HPDE6-E6E7 (cell line): ENCODE measurements at regions not wholly inside any gene's neighbourhood (a gene's known extent, or its start where the extent isn't known, plus 50 kb on each side); places are given as distances from the start of the nearest gene placed in this dataset.
"Not testable (repeated sequence)": the region's sequence is repeated elsewhere in the genome, so short reads cannot be mapped to it uniquely, and the experiment has no call there.

Experiments used
- DNase-seq: peaks from one replicate; pipeline ENCODE4 v3.0.0; 2011; ENCODE audit warnings: missing footprints; ENCODE audit errors: extremely low spot score

GRCh38 chr16:29218649-29219048 is 187.9 kb downstream of the NPIPB11 start:
- not testable (repeated sequence) for DNase-seq

- not testable (repeated sequence) for DNase-seq
Observed at GRCh38 chr16:29218171-29218570, 188.3 kb downstream of the NPIPB11 start.

GRCh38 chr16:29217752-29218126 is 188.8 kb downstream of the NPIPB11 start:
- DNase-seq, result not testable (repeated sequence)

GRCh38 chr16:29217104-29217751 is 189.3 kb downstream of the NPIPB11 start:
- not testable (repeated sequence) for DNase-seq

- not testable (repeated sequence) for DNase-seq
Observed at GRCh38 chr16:29213770-29214169, 192.7 kb downstream of the NPIPB11 start.

- DNase-seq, result not testable (repeated sequence)
Observed at GRCh38 chr16:29213251-29213650, 193.3 kb downstream of the NPIPB11 start.

GRCh38 chr16:29212084-29213027 is 194.2 kb downstream of the NPIPB11 start:
- not testable (repeated sequence) for DNase-seq

- DNase-seq, result not testable (repeated sequence)
Observed at GRCh38 chr16:29211456-29211855, 195.1 kb downstream of the NPIPB11 start.

GRCh38 chr16:29210299-29211150 is 196.0 kb downstream of the NPIPB11 start:
- DNase-seq, result not testable (repeated sequence)

GRCh38 chr16:29206120-29206519 is 200.4 kb downstream of the NPIPB11 start:
- not testable (repeated sequence) for DNase-seq

GRCh38 chr16:29205151-29205550 is 201.4 kb downstream of the NPIPB11 start:
- DNase-seq, result not testable (repeated sequence)

- no peak for DNase-seq
Observed at GRCh38 chr16:29204806-29205135, 201.7 kb downstream of the NPIPB11 start.

GRCh38 chr16:29203933-29204805 is 202.3 kb downstream of the NPIPB11 start:
- DNase-seq, result not testable (repeated sequence)

GRCh38 chr16:29203046-29203932 is 203.2 kb downstream of the NPIPB11 start:
- not testable (repeated sequence) for DNase-seq

GRCh38 chr16:29202642-29203041 is 203.9 kb downstream of the NPIPB11 start:
- DNase-seq, result not testable (repeated sequence)

GRCh38 chr16:29202025-29202632 is 204.4 kb downstream of the NPIPB11 start:
- DNase-seq, result not testable (repeated sequence)

GRCh38 chr16:29201296-29202024 is 205.1 kb downstream of the NPIPB11 start:
- DNase-seq, result not testable (repeated sequence)

GRCh38 chr16:29200681-29201080 is 205.8 kb downstream of the NPIPB11 start:
- not testable (repeated sequence) for DNase-seq
